HuH-7 (cell line): ENCODE measurements at regions not wholly inside any gene's neighbourhood (a gene's known extent, or its start where the extent isn't known, plus 50 kb on each side); places are given as distances from the start of the nearest gene placed in this dataset.

Experiments used
- DNase-seq: peaks from one replicate; pipeline ENCODE4 v3.0.0; 2011; ENCODE audit warnings: low spot score

- DNase-seq = no peak
Measured at GRCh38 chr6:170114956-170115855, 175.7 kb downstream of the DLL1 start.

GRCh38 chr6:170114187-170114945, 176.5 kb downstream of the DLL1 start:
- DNase-seq = no peak

- no peak for DNase-seq
Measured at GRCh38 chr6:170113141-170113540, 177.7 kb downstream of the DLL1 start.

- DNase-seq = no peak
Measured at GRCh38 chr6:170112583-170112860, 178.4 kb downstream of the DLL1 start.

- no peak for DNase-seq
Measured at GRCh38 chr6:170111816-170112582, 178.9 kb downstream of the DLL1 start.

GRCh38 chr6:170111141-170111664, 179.7 kb downstream of the DLL1 start:
- no peak for DNase-seq

- DNase-seq = no peak
Measured at GRCh38 chr6:170110201-170111140, 180.4 kb downstream of the DLL1 start.

- DNase-seq = no peak
Measured at GRCh38 chr6:170108890-170109587, 181.8 kb downstream of the DLL1 start.

GRCh38 chr6:170108456-170108855, 182.4 kb downstream of the DLL1 start:
- DNase-seq = no peak

GRCh38 chr6:170107606-170108222, 183.2 kb downstream of the DLL1 start:
- no peak for DNase-seq

GRCh38 chr6:170106906-170107525, 183.9 kb downstream of the DLL1 start:
- DNase-seq = no peak

GRCh38 chr6:170102582-170103481, 188.0 kb downstream of the DLL1 start:
- no peak for DNase-seq

- no peak for DNase-seq
Measured at GRCh38 chr6:170102038-170102437, 188.8 kb downstream of the DLL1 start.

GRCh38 chr6:170101281-170102035, 189.4 kb downstream of the DLL1 start:
- no peak for DNase-seq

- no peak for DNase-seq
Measured at GRCh38 chr6:170100046-170100445, 190.8 kb downstream of the DLL1 start.

GRCh38 chr6:170099387-170099786, 191.5 kb downstream of the DLL1 start:
- no peak for DNase-seq

GRCh38 chr6:170098428-170099170, 192.3 kb downstream of the DLL1 start:
- DNase-seq = no peak
